ENCODE measurements at regions not wholly inside any gene's neighbourhood (a gene's known extent, or its start where the extent isn't known, plus 50 kb on each side); places are given as distances from the start of the nearest gene placed in this dataset.
A peak's percentile ranks its signal among the peaks of the same experiment; 100 is the strongest.

- TF ChIP-seq CTCF (IDR thresholded peaks at IDR 0.05) (peak in 2 of 3 experiments; percentile 49 to 58), POLR2A (IDR thresholded peaks at IDR 0.05) (no peak)
- Histone ChIP-seq H3K4me3 (no peak overlapping the region), H3K27ac (no peak overlapping the region), H3K9me3 (no peaks in the 10 kb centered on the region), H3K36me3 (ENCODE audit: low read depth, missing control alignments) (no peaks in the 10 kb centered on the region), H3K27me3 (no peaks in the 10 kb centered on the region), H3K4me1 (no peaks in the 10 kb centered on the region)
- intact Hi-C loops (cut with DNase I; ENCODE audit: low total_unique reads) = loop anchor here (10.0 kb wide), 1 partner anchor 301 kb away; no protein-coding TSS in a partner anchor
- 6 to 14% methylated on average over 5 of the region's 5 CpGs for WGBS, 2 donors
- DNase-seq = peak; percentile 25
Measured at GRCh38 chr4:74675673-74676279, 118.5 kb downstream of the BTC start.

GRCh38 chr4:74682567-74683359 lies 111.6 kb downstream of the BTC start:
- Histone ChIP-seq H3K27me3 (no peaks in the 10 kb centered on the region), H3K9me3 (no peaks in the 10 kb centered on the region), H3K36me3 (ENCODE audit: low read depth, missing control alignments) (no peaks in the 10 kb centered on the region), H3K27ac (no peak overlapping the region), H3K4me3 (no peak overlapping the region), H3K4me1 (no peaks in the 10 kb centered on the region)
- intact Hi-C loops (cut with DNase I; ENCODE audit: low total_unique reads) = no loop called here
- WGBS, 2 donors = 64 to 83% methylated on average over 2 of the region's 2 CpGs
- DNase-seq = peak; percentile 28
- TF ChIP-seq CTCF (IDR thresholded peaks at IDR 0.05) (no peak), POLR2A (IDR thresholded peaks at IDR 0.05) (no peak)

- no peak for DNase-seq
- Histone ChIP-seq H3K27me3 (no peaks in the 10 kb centered on the region), H3K9me3 (no peaks in the 10 kb centered on the region), H3K36me3 (ENCODE audit: low read depth, missing control alignments) (no peaks in the 10 kb centered on the region), H3K4me3 (no peak overlapping the region), H3K27ac (no peak overlapping the region), H3K4me1 (no peaks in the 10 kb centered on the region)
- intact Hi-C loops (cut with DNase I; ENCODE audit: low total_unique reads) = no loop called here
- 13 to 46% methylated on average over 4 of the region's 4 CpGs for WGBS, 2 donors
- TF ChIP-seq POLR2A (IDR thresholded peaks at IDR 0.05) = no peak
- no peak for TF ChIP-seq CTCF (IDR thresholded peaks at IDR 0.05)
Measured at GRCh38 chr4:74692972-74693371, 101.4 kb downstream of the BTC start.
